K562 (cell line): ENCODE measurements at regions not wholly inside any gene's neighbourhood (a gene's known extent, or its start where the extent isn't known, plus 50 kb on each side); places are given as distances from the start of the nearest gene placed in this dataset.

ENCODE experiments used
- ATAC-seq: fragments of 200-7000 bp; cut with Tn5 transposase; 3 replicates; pipeline ENCODE4 v1.9.1; 2020; ENCODE audit warnings: moderate library complexity
- BruUV-seq: library from RNA; stranded (reverse); fragments of 400-500 nt; replicated peaks from 2 replicates; lab custom pipeline; 2021; lab: Mats Ljungman, UMichigan
- CTCF ChIA-PET: fragments of 300-600 bp; formaldehyde crosslinking; extraction: SDS; loops from one replicate; lab custom pipeline; 2021; ENCODE audit warnings: low intra/inter-chr PET ratio; lab: Yijun Ruan, JAX
- POLR2A ChIA-PET: fragments of 300-600, 350-650 bp; sonication (Branson Sonifier 250); formaldehyde crosslinking; extraction: SDS; loops from one replicate; lab custom pipeline; 2021; ENCODE audit warnings: antibody characterized with exemption, inconsistent platforms; lab: Yijun Ruan, JAX
- DNase-seq, 4 experiments: peaks; one replicate each; pipeline versions ENCODE4 v3.0.0 to v3.0.0-alpha.2; 2011 to 2018; ENCODE audit warnings: low spot score in 3 of 4, mixed read lengths in 3 of 4; ENCODE audit errors: extremely low read depth in 1 of 4
- FAIRE-seq: peaks from 2 replicates; lab custom pipeline; 2011; peaks lifted over from hg19 to GRCh38; lab: Jason Lieb, UNC
- H2AFZ ChIP-seq: 2 replicates; pipeline ENCODE4 v1.6.0; 2011; ENCODE audit warnings: low read depth, low read length, control low read depth, inconsistent platforms
- H3K27ac ChIP-seq: fragments of 200-600 bp; 3 replicates; pipeline ENCODE4 v1.8.0; 2011; ENCODE audit warnings: low read depth, mild to moderate bottlenecking, control low read depth, inconsistent platforms, low read length, moderate library complexity, mixed read lengths; ENCODE audit errors: extremely low read depth
- H3K27me3 ChIP-seq, 2 experiments: fragments of 300-600 bp in 1 of 2; 2 replicates in 1 of 2; 3 replicates in 1 of 2; pipeline versions ENCODE4 v1.6.0 to v1.8.0; 2011; ENCODE audit warnings: inconsistent platforms in 2 of 2, low read length in 2 of 2, mild to moderate bottlenecking in 1 of 2, mixed read lengths in 1 of 2, moderate library complexity in 1 of 2; ENCODE audit not compliant: control insufficient read depth in 2 of 2, insufficient read depth in 2 of 2
- H3K36me3 ChIP-seq: fragments of 300-600 bp; 3 replicates; pipeline ENCODE4 v1.8.0; 2011; ENCODE audit warnings: mild to moderate bottlenecking, low read length, inconsistent platforms; ENCODE audit not compliant: control insufficient read depth, insufficient read depth
- H3K4me1 ChIP-seq, 2 experiments: fragments of 200-600 bp in 1 of 2; replicated peaks in 1 of 2; 2 replicates in 1 of 2; 3 replicates in 1 of 2; pipeline versions ENCODE4 v1.5.1 to v1.8.0; 2011; ENCODE audit warnings: inconsistent platforms in 2 of 2, low read length in 2 of 2, mild to moderate bottlenecking in 1 of 2, mixed read lengths in 1 of 2, moderate library complexity in 1 of 2; ENCODE audit not compliant: control insufficient read depth in 2 of 2, insufficient read depth in 2 of 2
- H3K4me2 ChIP-seq: 2 replicates; pipeline ENCODE4 v1.6.1; 2011; ENCODE audit warnings: low read length, control low read depth, inconsistent platforms, mixed read lengths; ENCODE audit not compliant: insufficient read depth
- H3K4me3 ChIP-seq: fragments of 200-600 bp; sonication (generic), shearing (Covaris generic); 2 replicates; pipeline ENCODE4 v1.5.1; 2016; ENCODE audit warnings: control low read depth, inconsistent platforms
- H3K79me2 ChIP-seq: fragments of 200-600 bp; 3 replicates; pipeline ENCODE4 v1.8.0; 2011; ENCODE audit warnings: low read length, inconsistent platforms; ENCODE audit not compliant: control insufficient read depth, insufficient read depth
- H3K9ac ChIP-seq, 2 experiments: 2 replicates each; pipeline versions ENCODE4 v1.6.0 to v1.6.1; 2011; ENCODE audit warnings: low read depth in 2 of 2, low read length in 2 of 2, control low read depth in 1 of 2, inconsistent platforms in 1 of 2, mild to moderate bottlenecking in 1 of 2, mixed read lengths in 1 of 2; ENCODE audit not compliant: insufficient read depth in 1 of 2
- H3K9me1 ChIP-seq: one replicate; pipeline ENCODE4 v1.6.0; 2011; ENCODE audit warnings: inconsistent platforms, mild to moderate bottlenecking, low read length, moderate library complexity; ENCODE audit not compliant: control insufficient read depth, insufficient read depth
- H3K9me3 ChIP-seq: replicated peaks from 2 replicates; pipeline ENCODE4 v1.5.1; 2011; ENCODE audit warnings: low read depth, low read length, inconsistent platforms; ENCODE audit not compliant: control insufficient read depth, insufficient read depth
- H4K20me1 ChIP-seq: replicated peaks from 2 replicates; pipeline ENCODE4 v1.6.1; 2011; ENCODE audit warnings: low read length, inconsistent platforms, mixed read lengths; ENCODE audit not compliant: control insufficient read depth, insufficient read depth
- BMI1 ChIP-seq: fragments of 150-350 bp; IDR thresholded peaks from 2 replicates; pipeline ENCODE4 v1.6.1; 2014; ENCODE audit warnings: low read length
- CBX3 ChIP-seq, 2 experiments: IDR thresholded peaks; 1 replicate in 1 of 2; 2 replicates in 1 of 2; pipeline ENCODE4 v1.6.1; 2012; ENCODE audit warnings: inconsistent platforms in 2 of 2, low read length in 2 of 2, borderline replicate concordance in 1 of 2, control low read depth in 1 of 2
- CCAR2 ChIP-seq: fragments of 200-400 bp; formaldehyde crosslinking; IDR thresholded peaks from 2 replicates; pipeline ENCODE4 v1.6.1; 2017; ENCODE audit warnings: mild to moderate bottlenecking, low read depth, low read length
- MLLT1 ChIP-seq, 2 experiments: fragments of 450-650 bp; IDR thresholded peaks; 2 replicates each; pipeline ENCODE4 v1.6.1; 2016
- NCOA2 ChIP-seq, 2 experiments: fragments of 450-650 bp; IDR thresholded peaks; 2 replicates each; pipeline ENCODE4 v1.6.1; 2018; ENCODE audit warnings: mild to moderate bottlenecking in 2 of 2, moderate library complexity in 1 of 2; ENCODE audit not compliant: partially characterized antibody in 2 of 2
- PBX2 ChIP-seq, 2 experiments: IDR thresholded peaks in 1 of 2; conservative IDR thresholded peaks in 1 of 2; 2 replicates each; pipeline ENCODE4 v1.6.1; 2016; ENCODE audit warnings: low read depth in 2 of 2, mild to moderate bottlenecking in 1 of 2, missing compliant biosample characterization in 1 of 2, missing genetic modification characterization in 1 of 2, moderate library complexity in 1 of 2
- ZNF239 ChIP-seq: fragments of 250-450 bp; sonication (Bioruptor Pico); IDR thresholded peaks from 2 replicates; pipeline ENCODE4 v1.4.0; 2020; ENCODE audit warnings: mild to moderate bottlenecking
- ZNF3 ChIP-seq: fragments of 250-450 bp; sonication (Bioruptor Pico); IDR thresholded peaks from 2 replicates; pipeline ENCODE4 v1.5.0; 2021; ENCODE audit warnings: mild to moderate bottlenecking, moderate library complexity
- ZNF696 ChIP-seq: fragments of 250-450 bp; sonication (Bioruptor Pico); conservative IDR thresholded peaks from 2 replicates; pipeline ENCODE4 v1.4.0; 2020; ENCODE audit warnings: mild to moderate bottlenecking, moderate library complexity
- ZNF707 ChIP-seq: fragments of 250-450 bp; sonication (Bioruptor Pico); conservative IDR thresholded peaks from 2 replicates; pipeline ENCODE4 v1.8.0; 2022; ENCODE audit warnings: inconsistent platforms, mild to moderate bottlenecking, moderate library complexity
- WGBS: fragments of 100-300 bp; shearing (Covaris generic); methylation state at CpG from one replicate; pipeline ENCODE4 v1.1.6; 2016; ENCODE audit warnings: low coverage, mixed read lengths; ENCODE audit not compliant: insufficient coverage; ENCODE audit errors: missing lambda C conversion rate; 5-methylcytosine and 5-hydroxymethylcytosine counted together
- in situ Hi-C: fragments of 300-500 bp; cut with MboI; formaldehyde crosslinking; loops from 4 replicates; pipeline ENCODE4 v1.15.0; 2018; ENCODE audit warnings: inconsistent platforms, mixed read lengths
- intact Hi-C: fragments of 100-400 bp; cut with micrococcal nuclease; formaldehyde crosslinking; loops from 2 replicates; pipeline ENCODE4 v1.14.2; 2022

GRCh38 chr1:61566177-61566576 is 158.8 kb downstream of the TM2D1 start:
- Histone ChIP-seq H3K9me1 (no peaks in the 10 kb centered on the region), H2AFZ (no peak overlapping the region), H3K36me3 (no peaks in the 10 kb centered on the region), H3K4me2 (no peak overlapping the region), H3K4me1 (no peaks in the 10 kb centered on the region), H4K20me1 (no peaks in the 10 kb centered on the region), H3K79me2 (no peaks in the 10 kb centered on the region), H3K27ac (no peak overlapping the region), H3K9me3 (no peaks in the 10 kb centered on the region; the same call in 1 of the 2 replicates), H3K4me3 (no peak overlapping the region), H3K27me3 (no peaks in the 10 kb centered on the region), H3K9ac (no peak overlapping the region)
- CTCF ChIA-PET, result no interaction called here
- DNase-seq, result no peak
- intact Hi-C loops (no loop called here), in situ Hi-C loops (no loop called here)
- peak; percentile 97 for TF ChIP-seq ZNF707 (CRISPR knock-in tag)
- TF ChIP-seq CBX3 (IDR thresholded peaks at IDR 0.05; ENCODE audit: borderline replicate concordance in 1 of 2, low read length in 2 of 2), result 0 out of 3 replicates have a peak, but pooled peaks of 1 of the 2 experiments have one; percentile 11
- no peak for TF ChIP-seq NCOA2 (IDR thresholded peaks at IDR 0.05; ENCODE audit: partially characterized antibody in 2 of 2)
- WGBS, result 0% methylated on average over 1 of the region's 1 CpG
- no TSS peak for BruUV-seq
- no peak for FAIRE-seq
- POLR2A ChIA-PET, result interaction anchor here (0.6 kb wide), 1 partner anchor 610 kb away, joined by 3 read pairs; no protein-coding TSS in a partner anchor
- no peak for ATAC-seq

GRCh38 chr1:61563611-61564010 is 161.3 kb downstream of the TM2D1 start:
- intact Hi-C loops, result no loop called here
- H3K36me3 ChIP-seq, result no peaks in the 10 kb centered on the region
- no peak for ATAC-seq
- DNase-seq, result no peak
- ChIA-PET POLR2A (no interaction called here), CTCF (no interaction called here)
- no peak overlapping the region for H3K4me3 ChIP-seq
- H3K79me2 ChIP-seq, result no peaks in the 10 kb centered on the region
- H3K9me1 ChIP-seq, result no peaks in the 10 kb centered on the region
- no TSS peak for BruUV-seq
- H3K4me2 ChIP-seq, result no peak overlapping the region
- H4K20me1 ChIP-seq, result no peaks in the 10 kb centered on the region
- no peaks in the 10 kb centered on the region for H3K27me3 ChIP-seq
- in situ Hi-C loops, result no loop called here
- no peak overlapping the region for H2AFZ ChIP-seq
- H3K9ac ChIP-seq, result no peak overlapping the region
- FAIRE-seq, result no peak
- H3K9me3 ChIP-seq, result no peaks in the 10 kb centered on the region; the same call in 1 of the 2 replicates
- H3K27ac ChIP-seq, result no peak overlapping the region
- no peaks in the 10 kb centered on the region for H3K4me1 ChIP-seq
- WGBS, result 0% methylated on average over 2 of the region's 2 CpGs
- no peak for TF ChIP-seq ZNF696
- TF ChIP-seq ZNF239, result no peak
- TF ChIP-seq MLLT1 (IDR thresholded peaks at IDR 0.05), result no peak
- TF ChIP-seq PBX2 (CRISPR knock-in tag; IDR thresholded peaks at IDR 0.05; ENCODE audit: low read depth), result no peak
- TF ChIP-seq PBX2 (tag; conservative IDR thresholded peaks at IDR 0.05; ENCODE audit: low read depth), result no peak
- TF ChIP-seq BMI1, result no peak
- no peak for TF ChIP-seq CCAR2
- no peak for TF ChIP-seq ZNF3 (CRISPR knock-in tag)
